H1 (cell line): ENCODE measurements at regions not wholly inside any gene's neighbourhood (a gene's known extent, or its start where the extent isn't known, plus 50 kb on each side); places are given as distances from the start of the nearest gene placed in this dataset.

Source experiments
- HDAC2 ChIP-seq, 2 experiments: fragments of 300-600 bp in 1 of 2; sonication (generic) in 1 of 2; IDR thresholded peaks; 2 replicates each; pipeline ENCODE4 v1.6.1; 2011 to 2012; ENCODE audit warnings: low read depth in 2 of 2, low read length in 2 of 2, mild to moderate bottlenecking in 2 of 2, moderate library complexity in 2 of 2, borderline replicate concordance in 1 of 2, inconsistent platforms in 1 of 2
- JUN ChIP-seq: IDR thresholded peaks from 2 replicates; pipeline ENCODE4 v1.6.1; 2011; ENCODE audit warnings: low read depth, mild to moderate bottlenecking, improper control_type of control experiment, low read length
- POLR2A ChIP-seq, 2 experiments: IDR thresholded peaks; 1 replicate in 1 of 2; 2 replicates in 1 of 2; pipeline ENCODE4 v1.6.1; 2011; ENCODE audit warnings: low read depth in 2 of 2, low read length in 2 of 2, mild to moderate bottlenecking in 2 of 2; ENCODE audit errors: control extremely low read depth in 1 of 2

- TF ChIP-seq HDAC2 (IDR thresholded peaks at IDR 0.05; ENCODE audit: borderline replicate concordance in 1 of 2, low read depth in 2 of 2, low read length in 2 of 2): no peak
- no peak for TF ChIP-seq JUN
- TF ChIP-seq POLR2A (IDR thresholded peaks at IDR 0.05; ENCODE audit: control extremely low read depth in 1 of 2, low read depth in 2 of 2, low read length in 2 of 2): no peak
Observed at GRCh38 chr14:98599082-98599481, 672.9 kb downstream of the BCL11B start (continued).
